Stimulated activated CD8-positive, alpha-beta memory T cell treated with anti-CD3 and anti-CD28 coated beads, Interleukin-12 subunit alpha, Interleukin-12 subunit beta, amount 100 ng/mL, for 24 hours (primary cell): ENCODE measurements at regions not wholly inside any gene's neighbourhood (a gene's known extent, or its start where the extent isn't known, plus 50 kb on each side); places are given as distances from the start of the nearest gene placed in this dataset.

Source experiments
- DNase-seq: peaks from one replicate; pipeline ENCODE4 v3.0.0-alpha.2; 2020; ENCODE audit errors: extremely low read depth

- DNase-seq = no peak
Observed at GRCh38 chr4:38189445-38189844, 229.2 kb downstream of the PTTG2 start.

GRCh38 chr4:38190717-38191178 lies 230.6 kb downstream of the PTTG2 start:
- no peak for DNase-seq

DNA sequence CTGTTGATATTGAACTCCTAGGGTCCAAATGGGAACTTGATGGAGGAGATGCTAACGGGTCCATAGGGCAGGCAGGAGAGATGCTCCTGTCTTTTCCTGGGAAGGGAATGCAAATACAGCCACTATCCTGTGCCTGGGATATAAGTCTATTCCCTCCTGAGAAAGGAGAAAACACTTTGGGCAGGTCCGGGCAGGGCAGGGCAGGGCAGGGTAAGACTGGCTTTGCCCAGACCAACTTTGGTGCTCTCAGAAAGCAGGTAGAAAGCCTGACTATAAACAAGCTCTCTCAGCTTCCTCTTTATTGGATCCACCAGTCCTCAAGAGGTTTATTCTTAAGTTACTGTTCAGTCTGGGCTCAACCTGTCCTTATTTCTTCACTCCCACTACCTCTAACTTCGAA lies 232.3 kb downstream of the PTTG2 start:
- DNase-seq = no peak

- DNase-seq = no peak
Observed at GRCh38 chr4:38193236-38193863, 233.2 kb downstream of the PTTG2 start.

DNA sequence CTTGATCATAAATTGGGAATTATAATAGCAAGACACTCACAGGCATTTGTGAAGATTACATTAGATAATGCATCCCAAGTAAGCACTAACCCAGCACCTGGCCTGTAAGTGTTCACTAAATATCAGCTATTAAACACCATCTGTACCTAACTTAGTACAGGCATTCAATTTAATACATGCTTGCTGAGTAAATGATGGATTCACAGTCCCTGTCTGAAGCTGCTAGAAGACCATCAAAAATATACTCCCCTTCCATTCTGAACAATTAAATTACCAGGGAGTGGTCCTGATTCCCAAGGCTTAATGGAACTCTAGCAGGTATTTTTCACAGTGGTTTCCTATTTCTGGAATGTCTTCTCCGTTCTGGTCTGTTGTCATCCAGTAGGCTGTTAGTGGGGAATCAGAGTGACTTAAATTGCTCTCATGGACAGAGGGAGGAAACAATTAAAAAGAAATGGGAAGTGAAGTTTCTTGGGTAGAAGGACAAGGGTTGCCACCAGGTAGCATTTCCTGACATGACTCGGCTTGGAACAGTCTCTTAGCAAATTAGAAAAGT lies 233.9 kb downstream of the PTTG2 start:
- no peak for DNase-seq

GRCh38 chr4:38195486-38195885 lies 235.3 kb downstream of the PTTG2 start:
- DNase-seq = no peak

- DNase-seq = no peak
Observed at GRCh38 chr4:38195911-38196310, 235.7 kb downstream of the PTTG2 start.

DNA sequence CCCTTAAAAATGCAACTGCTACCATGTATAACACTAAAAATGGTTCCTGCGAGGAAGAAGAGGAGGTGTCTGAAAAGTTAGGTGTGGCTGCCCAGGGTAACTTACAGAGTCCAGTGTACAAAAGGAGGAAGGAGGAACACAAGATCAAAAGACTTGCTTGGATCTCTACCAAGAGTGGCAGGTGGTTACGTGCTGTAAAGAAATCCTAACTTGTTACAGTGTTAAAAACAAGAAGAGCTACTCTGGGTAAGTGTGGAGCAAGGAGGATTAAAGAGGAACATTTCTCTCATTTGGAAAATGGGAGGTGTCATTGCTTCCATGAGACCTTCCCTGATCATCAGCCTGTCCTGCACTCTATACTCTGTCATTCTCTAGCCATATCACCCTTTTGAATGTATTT lies 242.0 kb downstream of the PTTG2 start:
- DNase-seq = no peak

DNA sequence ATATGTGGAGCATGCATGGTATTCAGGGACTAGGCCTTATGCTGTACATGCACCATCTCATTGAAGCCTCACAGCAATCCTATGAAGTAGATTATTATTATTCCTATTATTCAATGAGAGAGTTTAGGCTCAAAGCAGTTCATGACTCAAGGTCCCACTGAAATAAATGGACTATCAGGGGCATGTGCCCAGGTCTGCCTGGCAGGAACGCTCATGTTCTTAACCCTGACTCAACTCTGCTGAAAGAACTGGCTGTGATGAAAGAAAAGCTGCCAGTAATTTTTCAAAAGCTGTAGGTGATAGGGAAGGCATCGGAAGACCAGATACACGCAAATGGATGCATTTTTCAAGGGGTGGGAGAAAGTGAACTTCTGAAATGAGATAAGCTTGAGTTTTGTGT lies 243.4 kb downstream of the PTTG2 start:
- no peak for DNase-seq

DNA sequence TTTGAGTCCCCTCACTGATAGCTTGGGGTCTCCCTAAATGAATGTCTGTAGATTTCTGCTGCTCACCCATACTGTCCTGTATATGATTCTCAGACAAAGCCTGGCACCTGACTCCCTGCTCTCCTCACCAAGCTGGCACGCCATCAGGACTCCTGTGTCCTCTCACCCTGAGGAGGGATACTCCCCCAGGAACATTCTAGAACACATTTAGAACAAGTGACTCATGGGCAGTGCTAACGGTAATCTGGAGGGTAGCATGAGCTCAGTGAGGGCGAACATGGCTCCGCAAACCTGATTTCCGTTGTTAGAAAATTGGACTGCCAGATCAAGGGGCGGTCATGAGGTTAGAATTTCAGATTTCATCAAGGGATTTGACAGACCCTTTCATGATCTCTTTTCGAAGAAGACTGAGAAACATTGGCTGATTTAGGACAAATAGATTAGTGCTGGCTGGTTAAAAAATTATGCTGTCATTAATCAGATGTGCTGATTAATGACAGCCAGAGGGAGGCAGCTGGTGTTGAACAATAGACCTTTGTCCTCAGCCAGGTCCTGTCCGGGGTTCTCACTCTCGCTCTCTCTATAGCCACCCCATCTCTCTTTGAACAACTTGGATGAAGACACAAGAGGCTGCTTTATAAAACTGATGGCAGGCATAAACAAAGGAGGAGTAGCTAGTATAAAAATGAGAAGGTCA lies 244.3 kb downstream of the PTTG2 start:
- DNase-seq = no peak

DNA sequence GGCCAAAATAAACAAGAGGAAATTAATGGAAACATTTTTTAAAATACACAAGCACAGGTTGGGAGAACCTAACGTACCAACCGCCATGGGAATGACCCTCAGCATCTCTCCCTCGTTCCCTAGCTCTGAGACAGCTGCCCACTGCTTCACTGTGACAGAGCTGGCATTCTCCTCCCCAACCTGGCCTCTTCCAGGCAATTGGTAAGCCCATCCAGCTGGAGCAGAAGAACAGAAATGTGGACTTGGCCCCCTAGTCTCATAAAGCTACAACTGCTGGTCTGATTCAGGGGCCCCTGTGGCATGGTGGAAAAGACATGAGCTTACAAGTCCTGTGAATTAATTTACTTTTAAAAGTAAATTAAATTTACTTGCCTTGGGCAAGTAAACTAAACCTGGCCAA lies 245.1 kb downstream of the PTTG2 start:
- DNase-seq = no peak

DNA sequence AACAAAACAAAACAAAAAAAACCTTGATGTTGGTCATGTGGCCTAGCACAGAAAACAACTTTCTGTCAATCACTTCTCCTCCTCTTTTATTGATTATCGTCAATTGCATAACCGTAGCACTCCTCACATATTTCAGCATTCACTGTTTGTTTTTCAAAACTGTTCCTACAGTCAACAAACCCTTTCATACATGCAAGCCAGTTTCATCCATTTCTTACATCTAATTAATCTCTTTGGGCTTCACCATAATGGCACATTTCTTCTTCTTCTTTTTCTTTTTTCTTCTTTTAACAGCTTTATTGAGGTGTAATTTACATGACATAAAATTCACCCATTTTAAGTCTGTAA lies 246.9 kb downstream of the PTTG2 start:
- DNase-seq = no peak

- DNase-seq = no peak
Observed at GRCh38 chr4:38209654-38210053, 249.5 kb downstream of the PTTG2 start.

DNA sequence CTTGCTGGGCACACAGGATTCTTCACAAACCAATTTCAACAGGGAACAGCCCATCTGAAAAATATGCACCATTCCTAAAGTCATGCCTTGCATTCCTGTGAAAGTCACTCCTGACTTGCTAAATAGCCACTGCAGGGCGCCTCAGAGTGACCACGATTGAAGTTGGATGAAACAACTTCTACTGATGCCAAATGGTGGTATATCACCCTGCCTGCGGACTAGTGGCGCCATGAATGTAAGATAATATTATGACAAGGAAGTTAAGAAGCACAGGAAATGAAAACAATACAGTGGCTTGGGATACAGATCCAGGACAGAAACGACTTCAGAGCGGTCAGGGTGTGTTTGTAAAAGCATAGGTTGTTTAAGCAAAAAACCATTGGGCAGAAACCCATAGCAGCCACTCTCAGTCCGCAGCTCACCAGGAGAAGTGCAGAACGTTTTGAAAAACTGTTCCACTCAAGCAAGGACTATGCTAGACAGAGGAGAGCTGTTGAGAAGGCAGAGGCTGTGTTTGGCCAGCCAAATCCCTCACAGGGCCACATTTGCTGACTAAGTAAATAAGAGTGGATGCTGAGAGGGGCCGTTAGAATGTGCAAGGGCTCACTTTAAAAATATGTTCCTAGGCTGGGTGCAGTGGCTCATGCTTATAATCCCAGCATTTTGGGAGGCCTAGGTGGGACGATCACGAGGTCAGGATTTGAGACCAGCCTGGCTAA lies 250.4 kb downstream of the PTTG2 start:
- DNase-seq = no peak

DNA sequence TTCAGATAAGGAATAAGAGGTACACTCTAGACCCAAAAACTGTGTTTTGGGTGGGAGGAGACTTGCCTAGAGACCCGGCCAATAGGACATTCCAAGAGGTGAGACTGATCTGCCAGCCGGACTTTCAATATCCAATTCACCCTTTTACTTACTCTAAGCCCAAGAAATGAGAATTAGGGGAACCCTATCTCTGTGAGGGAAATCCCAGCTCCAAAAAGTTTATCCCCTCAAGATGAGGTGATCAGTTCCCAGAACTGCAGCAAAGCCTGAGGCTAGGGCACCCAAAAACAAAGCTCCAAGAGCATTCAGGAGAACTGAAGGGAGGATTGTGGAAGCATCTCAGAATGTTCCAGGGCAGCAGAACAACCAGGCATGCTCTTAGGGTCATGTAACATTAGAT lies 251.7 kb downstream of the PTTG2 start:
- no peak for DNase-seq

- no peak for DNase-seq
Observed at GRCh38 chr4:38213083-38213805, 253.0 kb downstream of the PTTG2 start.

DNA sequence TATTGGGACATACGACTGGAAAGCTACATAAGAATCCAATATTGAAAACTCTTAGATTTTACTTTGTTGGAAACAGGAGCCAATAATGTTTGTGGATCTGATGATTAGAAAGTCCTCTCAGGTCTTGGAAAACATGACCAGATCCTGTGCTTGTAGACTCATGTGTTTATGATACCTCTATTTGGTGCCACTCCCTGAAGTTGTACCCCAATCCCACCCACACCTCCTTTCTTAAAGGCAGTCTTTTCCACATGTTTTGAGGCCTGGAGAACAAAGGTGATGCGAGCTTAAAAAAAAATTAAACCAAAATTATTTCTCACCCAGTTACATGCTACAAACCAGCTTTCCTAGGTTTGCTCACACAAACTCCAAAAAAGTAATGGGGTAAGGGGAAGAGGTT lies 262.7 kb downstream of the PTTG2 start:
- DNase-seq = no peak

DNA sequence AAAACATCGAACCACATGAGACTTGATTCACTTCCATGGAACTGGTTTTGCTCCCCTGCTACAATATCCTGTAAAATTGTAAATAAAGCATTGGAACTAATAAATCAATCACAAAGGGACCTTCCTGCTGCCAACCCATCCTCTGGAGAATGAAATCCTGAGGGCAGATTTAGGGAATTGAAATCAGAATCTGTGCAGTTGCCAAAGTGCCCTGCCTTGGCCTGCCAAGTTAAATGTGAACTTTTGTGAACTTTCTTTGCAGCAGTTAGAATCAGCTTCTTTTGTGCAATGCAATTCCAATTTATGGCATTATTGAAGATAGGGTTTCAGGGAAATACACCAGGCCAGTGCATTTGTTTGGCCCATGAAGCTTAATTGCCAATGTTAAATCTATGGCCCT lies 263.1 kb downstream of the PTTG2 start:
- DNase-seq = no peak

DNA sequence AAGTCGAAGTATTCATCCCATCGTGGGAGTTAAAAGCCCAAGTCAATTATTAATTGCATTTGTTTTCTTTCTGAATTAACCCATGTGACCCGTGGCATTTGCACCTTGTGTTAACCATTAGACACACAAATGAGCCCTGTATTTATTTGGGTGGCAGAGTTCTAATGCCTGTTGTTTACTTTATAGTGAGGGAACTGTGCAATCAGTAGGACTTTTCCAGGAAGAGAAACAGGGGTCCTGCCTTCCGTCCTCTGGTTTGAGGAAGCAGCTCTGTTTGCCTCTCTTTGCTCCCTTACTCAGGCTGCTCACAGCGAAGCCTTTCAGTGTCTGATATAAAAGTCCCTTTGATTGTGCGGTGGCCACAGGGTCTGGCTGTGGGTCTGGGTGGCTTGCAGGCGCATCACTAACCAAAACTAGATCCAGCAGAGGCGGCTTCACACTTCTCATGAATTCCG lies 263.6 kb downstream of the PTTG2 start:
- no peak for DNase-seq

GRCh38 chr4:38224850-38225249 lies 264.7 kb downstream of the PTTG2 start:
- no peak for DNase-seq

- no peak for DNase-seq
Observed at GRCh38 chr4:38226170-38226569, 266.0 kb downstream of the PTTG2 start.
